H1 (cell line): ENCODE measurements at regions not wholly inside any gene's neighbourhood (a gene's known extent, or its start where the extent isn't known, plus 50 kb on each side); places are given as distances from the start of the nearest gene placed in this dataset.

Source experiments
- CEBPB ChIP-seq: IDR thresholded peaks from 2 replicates; pipeline ENCODE4 v1.6.1; 2012; ENCODE audit warnings: low read depth, low read length
- EP300 ChIP-seq, 2 experiments: IDR thresholded peaks; 1 replicate in 1 of 2; 2 replicates in 1 of 2; pipeline ENCODE4 v1.6.1; 2011 to 2012; ENCODE audit warnings: low read depth in 2 of 2, low read length in 2 of 2, mild to moderate bottlenecking in 2 of 2, borderline replicate concordance in 1 of 2, inconsistent platforms in 1 of 2, moderate library complexity in 1 of 2
- PHF8 ChIP-seq: fragments of 200-600 bp; sonication (generic); conservative IDR thresholded peaks from 2 replicates; pipeline ENCODE4 v1.7.1; 2012; ENCODE audit warnings: low read depth, mild to moderate bottlenecking, inconsistent platforms, low read length, moderate library complexity
- POLR2A ChIP-seq, 2 experiments: IDR thresholded peaks; 1 replicate in 1 of 2; 2 replicates in 1 of 2; pipeline ENCODE4 v1.6.1; 2011; ENCODE audit warnings: low read depth in 2 of 2, low read length in 2 of 2, mild to moderate bottlenecking in 2 of 2; ENCODE audit errors: control extremely low read depth in 1 of 2
- SUZ12 ChIP-seq: fragments of 200-600 bp; sonication (generic); IDR thresholded peaks from 2 replicates; pipeline ENCODE4 v1.6.1; 2012; ENCODE audit warnings: mild to moderate bottlenecking, inconsistent platforms, low read length, moderate library complexity, mixed read lengths
- TAF7 ChIP-seq: optimal IDR thresholded peaks from 2 replicates; pipeline ENCODE3; 2011; ENCODE audit warnings: low read depth, mild to moderate bottlenecking, inconsistent platforms, low read length, moderate library complexity, borderline replicate concordance
- ZNF274 ChIP-seq: IDR thresholded peaks from 2 replicates; pipeline ENCODE4 v1.7.0; 2012; ENCODE audit warnings: low read length, borderline replicate concordance; ENCODE audit errors: extremely low read depth
- TF ChIP-seq, protein P1 (sequence below): IDR thresholded peaks from 2 replicates; pipeline ENCODE4 v1.6.1; 2011; ENCODE audit warnings: low read length, improper control_type of control experiment

DNA sequence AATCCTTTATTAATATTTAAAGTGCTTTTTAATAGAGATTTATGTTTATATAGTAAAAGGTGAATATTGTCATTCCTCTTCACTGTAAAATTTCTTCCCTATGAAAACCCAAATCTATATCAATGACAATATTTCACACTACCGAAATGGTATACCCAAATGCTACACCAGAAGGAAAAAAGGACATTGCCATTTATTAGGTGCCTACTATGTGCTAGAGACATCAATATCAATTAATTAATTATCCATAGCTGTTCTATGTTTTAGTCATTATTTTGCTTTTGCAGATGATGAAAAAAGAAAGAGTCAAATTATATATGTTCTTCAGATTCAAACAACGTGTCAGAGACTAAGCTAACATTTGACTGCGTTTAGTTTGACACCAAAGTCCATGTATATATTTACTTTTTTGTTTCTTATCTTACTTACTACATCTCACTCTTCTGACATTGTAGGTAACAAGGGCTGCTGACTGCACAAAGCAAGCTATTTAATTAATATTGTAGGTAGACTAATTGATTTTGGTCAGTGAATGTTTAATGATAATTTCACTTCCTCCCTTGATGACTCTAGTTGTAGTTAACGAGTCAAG is 614.0 kb upstream of the FOXG1 start (continued):
- TF ChIP-seq, protein P1, sequence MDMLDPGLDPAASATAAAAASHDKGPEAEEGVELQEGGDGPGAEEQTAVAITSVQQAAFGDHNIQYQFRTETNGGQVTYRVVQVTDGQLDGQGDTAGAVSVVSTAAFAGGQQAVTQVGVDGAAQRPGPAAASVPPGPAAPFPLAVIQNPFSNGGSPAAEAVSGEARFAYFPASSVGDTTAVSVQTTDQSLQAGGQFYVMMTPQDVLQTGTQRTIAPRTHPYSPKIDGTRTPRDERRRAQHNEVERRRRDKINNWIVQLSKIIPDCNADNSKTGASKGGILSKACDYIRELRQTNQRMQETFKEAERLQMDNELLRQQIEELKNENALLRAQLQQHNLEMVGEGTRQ = no peak
- no peak for TF ChIP-seq POLR2A (IDR thresholded peaks at IDR 0.05; ENCODE audit: control extremely low read depth in 1 of 2, low read depth in 2 of 2, low read length in 2 of 2)
- no peak for TF ChIP-seq EP300 (IDR thresholded peaks at IDR 0.05; ENCODE audit: borderline replicate concordance in 1 of 2, low read depth in 2 of 2, low read length in 2 of 2)
- no peak for TF ChIP-seq SUZ12
- TF ChIP-seq ZNF274 = no peak
- no peak for TF ChIP-seq PHF8
- no peak for TF ChIP-seq CEBPB
- no peak for TF ChIP-seq TAF7
